ENCODE measurements at regions not wholly inside any gene's neighbourhood (a gene's known extent, or its start where the extent isn't known, plus 50 kb on each side); places are given as distances from the start of the nearest gene placed in this dataset.

DNA sequence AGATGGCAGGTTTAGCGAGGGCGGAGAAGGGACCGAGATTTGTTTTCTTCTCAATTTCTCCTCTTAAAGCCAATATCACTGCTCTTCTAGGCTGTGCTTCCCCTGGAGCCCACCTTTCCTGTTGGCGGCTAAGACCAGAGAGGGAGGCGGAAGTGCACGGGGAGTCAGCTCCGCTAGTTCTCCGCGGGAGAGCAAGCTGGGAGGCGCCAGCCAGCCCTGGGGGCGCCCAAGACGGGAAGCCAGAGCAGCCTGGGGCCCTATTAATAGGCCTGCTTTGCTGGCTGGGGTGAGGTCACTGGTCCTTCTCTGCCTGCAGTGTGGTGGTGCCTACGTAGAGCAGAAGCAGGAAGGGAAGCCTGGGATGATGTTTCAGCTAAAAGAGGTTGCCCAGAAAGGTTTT, 61.6 kb downstream of the LSM5 start:
- intact Hi-C loops (cut with micrococcal nuclease): no loop called here
- no peak for DNase-seq
- ATAC-seq: no peak

DNA sequence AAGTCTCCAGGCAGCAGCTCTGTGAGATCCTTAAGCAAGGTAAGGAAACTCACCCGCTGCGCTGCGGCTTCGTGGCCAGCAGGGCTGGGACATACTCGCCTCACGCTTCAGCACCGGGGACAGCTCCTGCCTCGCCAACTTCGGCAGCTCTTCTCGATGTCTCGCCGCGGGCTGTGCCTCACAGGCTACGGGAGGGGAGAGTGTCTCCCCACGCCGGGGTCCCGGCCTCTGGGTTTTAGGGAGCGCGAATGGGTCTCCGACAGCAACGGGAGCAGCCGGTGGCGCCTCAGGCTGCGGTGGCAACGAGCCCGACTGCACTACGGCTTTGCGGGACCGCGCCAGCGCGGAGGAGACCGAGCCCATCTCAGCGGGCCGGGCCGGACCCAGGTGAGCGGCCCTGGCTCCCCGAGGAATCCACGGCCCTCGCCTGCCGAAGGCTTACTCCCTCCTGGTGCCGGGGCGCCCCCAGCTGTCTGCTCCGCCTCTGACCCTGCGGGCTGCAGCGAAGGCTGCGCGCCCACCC, 62.4 kb downstream of the LSM5 start:
- peak; percentile 87 for ATAC-seq
- intact Hi-C loops (cut with micrococcal nuclease): no loop called here
- DNase-seq: peak; percentile 86

DNA sequence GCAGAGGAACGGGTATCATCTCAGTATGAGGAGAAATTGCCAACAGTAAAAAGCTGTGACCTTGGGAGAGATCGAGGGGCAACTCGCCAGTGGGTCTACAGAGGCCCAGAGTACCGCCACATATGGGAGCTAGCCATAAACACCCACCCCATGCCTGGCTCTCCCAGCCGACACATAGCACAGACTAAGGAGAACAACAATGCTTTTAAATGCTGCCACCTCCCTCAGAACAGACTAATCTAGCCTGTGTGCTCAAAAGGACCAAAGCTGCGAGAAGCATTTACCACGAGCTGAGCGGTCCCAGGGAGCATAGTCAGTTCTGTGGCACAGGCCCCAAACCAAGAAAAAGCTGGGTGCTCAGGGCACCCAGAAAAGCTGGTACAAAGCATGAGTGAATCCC, 73.3 kb downstream of the LSM5 start:
- ATAC-seq (no peak), DNase-seq (no peak)
- intact Hi-C loops (cut with micrococcal nuclease): no loop called here

DNA sequence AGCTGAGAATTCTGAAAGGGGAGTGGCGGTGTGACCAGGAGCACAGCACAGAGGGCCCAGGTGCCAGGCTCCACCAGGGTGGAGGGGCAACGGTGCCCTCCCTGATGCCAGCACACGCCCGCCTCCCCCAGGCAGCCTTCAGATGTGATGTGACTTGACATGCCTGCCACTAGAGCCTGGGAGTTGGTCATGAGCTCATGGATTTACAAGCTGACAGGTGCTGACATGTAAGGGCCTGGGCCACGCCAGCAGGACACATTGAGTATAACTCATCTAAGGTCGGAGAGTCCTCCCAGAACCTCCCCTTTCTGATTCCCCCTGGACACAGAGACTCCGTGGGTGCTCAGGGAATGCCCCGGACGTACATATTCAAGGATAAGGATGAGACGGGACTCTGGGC, 74.2 kb downstream of the LSM5 start:
- intact Hi-C loops (cut with micrococcal nuclease): no loop called here
- DNase-seq (no peak), ATAC-seq (no peak)

DNA sequence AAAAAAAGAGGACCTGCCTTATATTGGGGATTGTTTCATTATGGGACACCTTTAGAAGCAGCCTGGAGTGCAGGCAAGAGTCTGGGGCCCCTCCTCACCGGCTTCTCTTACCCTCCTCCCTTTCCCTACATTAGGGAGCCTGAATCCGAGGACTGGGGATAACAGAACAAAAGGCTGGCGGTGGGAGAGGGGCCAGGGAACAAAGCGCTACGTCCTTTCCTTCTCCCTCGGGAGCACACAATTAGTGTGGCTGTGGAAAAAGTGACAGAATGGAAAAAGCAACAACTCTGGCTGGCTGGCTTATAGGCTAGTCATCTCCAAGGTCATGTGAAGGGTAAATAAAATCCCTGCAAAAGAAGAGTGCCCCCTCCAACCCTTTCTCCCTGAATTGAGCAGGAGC, 74.7 kb downstream of the LSM5 start:
- DNase-seq (no peak), ATAC-seq (no peak)
- intact Hi-C loops (cut with micrococcal nuclease): no loop called here

DNA sequence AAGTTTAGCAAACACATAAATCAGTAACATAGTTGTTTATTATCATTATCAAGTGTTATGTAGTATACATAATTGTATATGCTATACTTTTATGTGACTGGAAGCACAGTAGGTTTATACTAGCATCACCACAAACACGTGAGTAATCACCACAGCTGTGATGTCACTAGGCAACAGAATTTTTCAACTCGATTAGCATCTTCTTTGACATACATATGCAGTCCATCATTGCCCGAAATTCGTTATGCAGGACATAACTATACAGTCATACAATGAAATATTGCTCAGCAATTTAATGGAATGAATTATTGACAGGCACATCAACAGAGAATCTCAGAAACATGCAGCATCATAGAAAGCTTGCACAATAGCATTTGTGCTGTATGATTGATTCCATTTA, 77.7 kb downstream of the LSM5 start:
- intact Hi-C loops (cut with micrococcal nuclease): no loop called here
- DNase-seq (no peak), ATAC-seq (no peak)

DNA sequence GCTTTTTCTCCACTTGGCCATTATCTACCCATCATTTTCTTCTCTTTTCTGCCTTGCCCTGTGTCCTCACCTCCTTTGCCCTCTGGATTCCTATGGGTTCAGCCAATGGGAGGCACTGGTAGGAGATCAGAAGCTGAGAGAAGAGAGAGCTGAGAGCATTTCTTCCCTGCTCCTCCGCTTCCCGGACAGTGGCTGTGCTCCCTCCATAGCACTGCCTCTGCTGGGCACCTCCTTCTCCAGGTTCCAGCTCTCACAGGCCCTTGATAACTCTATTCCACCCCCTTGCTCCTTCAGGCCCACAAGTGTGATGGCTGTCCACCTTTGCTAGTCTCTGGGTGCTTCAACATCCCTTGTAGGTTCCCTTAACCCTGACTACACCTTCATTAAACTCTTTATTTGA, 79.6 kb downstream of the LSM5 start:
- ATAC-seq (no peak), DNase-seq (no peak)
- intact Hi-C loops (cut with micrococcal nuclease): no loop called here

DNA sequence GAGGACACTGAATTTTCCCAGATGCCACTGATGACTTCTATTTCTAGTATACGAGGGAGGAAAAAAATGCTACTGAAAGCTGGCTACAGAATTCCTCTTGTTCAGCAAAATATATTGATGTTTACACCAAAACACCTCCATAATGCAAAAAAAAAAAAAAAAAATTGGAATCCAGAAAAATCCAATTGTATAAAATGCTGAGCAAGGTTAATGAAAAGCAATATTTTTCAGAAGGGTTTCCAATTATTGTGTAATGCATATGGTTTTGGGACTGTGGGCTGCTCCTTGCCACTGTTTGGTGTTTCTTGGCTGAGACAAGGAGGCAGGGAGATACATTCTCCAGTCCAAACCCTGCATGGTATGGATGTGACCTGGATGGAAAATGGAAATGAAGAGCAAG, 83.8 kb downstream of the LSM5 start:
- ATAC-seq (no peak), DNase-seq (no peak)
- intact Hi-C loops (cut with micrococcal nuclease): no loop called here

DNA sequence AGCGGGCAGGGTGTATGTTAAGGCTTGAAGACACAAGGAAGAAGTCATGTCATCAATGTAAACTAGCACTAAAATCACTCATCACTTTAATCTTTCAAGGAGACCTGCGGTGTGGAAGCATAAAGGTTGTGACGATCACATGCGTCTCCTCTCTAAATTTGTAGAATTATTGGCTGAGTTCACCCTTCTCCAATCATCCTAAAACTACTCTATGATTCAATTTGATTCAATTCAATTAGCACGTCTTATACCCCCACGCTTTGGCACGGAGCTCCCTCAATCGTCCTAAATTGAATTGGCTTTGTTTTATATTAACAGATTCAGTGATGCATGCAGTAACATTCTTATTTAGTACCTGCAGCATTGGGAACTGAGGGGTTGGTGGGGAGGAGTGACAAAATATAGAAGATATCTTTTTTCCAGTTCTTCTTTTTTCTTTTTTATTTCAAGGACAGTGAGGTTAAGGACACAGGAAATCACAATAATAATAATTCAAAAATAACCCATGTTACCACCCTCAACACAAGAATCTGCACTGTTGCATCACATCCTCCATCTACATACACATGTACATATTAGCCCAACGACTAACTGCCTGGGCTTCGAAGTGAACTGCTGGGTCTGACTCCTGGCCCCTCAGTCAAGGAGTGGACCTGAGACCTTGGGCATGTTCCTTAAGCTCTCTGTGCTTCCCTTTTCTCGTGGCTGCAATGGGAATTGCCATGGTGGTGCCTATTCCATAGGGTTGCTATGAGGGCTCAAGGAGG, 86.5 kb downstream of the LSM5 start:
- DNase-seq: no peak
- intact Hi-C loops (cut with micrococcal nuclease): no loop called here
- ATAC-seq: no peak

DNA sequence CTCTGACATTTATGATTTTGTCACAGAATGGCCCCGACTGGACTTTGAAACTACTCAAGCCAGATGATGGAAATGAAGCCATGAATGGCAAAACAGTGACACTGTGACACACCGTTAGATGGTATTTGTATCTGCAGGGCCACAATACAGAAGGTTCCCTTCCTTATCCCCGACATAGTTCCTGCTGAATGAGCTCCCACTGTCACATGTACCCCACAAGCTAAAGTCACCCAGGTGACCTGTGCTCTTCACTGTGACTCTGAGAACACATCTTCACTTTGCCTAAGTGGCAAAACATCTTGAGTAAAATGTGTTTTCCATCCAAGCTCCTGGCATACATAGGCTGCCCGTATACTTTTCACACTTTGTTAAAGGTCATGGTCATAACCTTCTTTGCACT, 89.5 kb downstream of the LSM5 start:
- intact Hi-C loops (cut with micrococcal nuclease): no loop called here
- ATAC-seq: no peak

DNA sequence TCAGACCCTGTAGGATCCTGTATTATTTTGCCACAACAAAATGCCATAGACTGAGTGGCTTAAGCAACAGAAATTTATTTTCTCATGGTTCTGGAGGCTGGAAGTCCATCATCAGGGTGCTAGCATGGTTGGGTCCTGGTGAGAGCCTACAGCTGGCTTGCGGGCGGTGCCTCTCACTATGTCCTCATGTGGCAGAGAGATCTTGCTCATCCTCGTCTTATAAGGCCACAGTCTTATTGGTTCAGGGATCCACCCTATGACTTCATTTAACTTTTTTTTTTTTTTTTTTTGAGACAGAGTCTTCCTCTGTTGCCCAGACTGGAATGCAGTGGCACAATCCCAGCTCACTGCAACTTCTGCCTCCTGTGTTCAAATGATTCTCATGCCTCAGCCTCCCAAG, 90.9 kb downstream of the LSM5 start:
- no peak for ATAC-seq
- intact Hi-C loops (cut with micrococcal nuclease): no loop called here
- DNase-seq: no peak

More for the DNA sequence above, 89.5 kb downstream of the LSM5 start:
- no peak for DNase-seq

DNA sequence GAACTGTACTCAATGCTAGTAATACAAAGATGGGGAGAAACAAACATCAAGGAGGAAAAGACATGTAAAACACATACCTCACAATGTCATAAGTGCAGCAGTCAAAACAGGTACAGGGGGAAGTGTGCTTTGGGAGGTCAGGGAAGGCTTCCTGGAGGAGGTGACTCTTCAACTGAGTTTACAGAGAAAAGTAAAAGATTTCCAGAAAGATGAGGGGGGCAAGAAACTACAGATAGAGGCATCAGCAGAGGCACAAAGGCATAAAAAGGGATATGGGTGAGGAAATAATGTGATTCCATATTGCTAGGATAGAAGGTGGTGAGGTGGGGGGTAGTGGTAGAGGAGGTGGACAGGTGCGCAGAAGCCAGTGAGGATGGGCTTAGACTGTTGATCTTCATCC, 95.0 kb downstream of the LSM5 start:
- intact Hi-C loops (cut with micrococcal nuclease): no loop called here
- ATAC-seq (no peak), DNase-seq (no peak)

DNA sequence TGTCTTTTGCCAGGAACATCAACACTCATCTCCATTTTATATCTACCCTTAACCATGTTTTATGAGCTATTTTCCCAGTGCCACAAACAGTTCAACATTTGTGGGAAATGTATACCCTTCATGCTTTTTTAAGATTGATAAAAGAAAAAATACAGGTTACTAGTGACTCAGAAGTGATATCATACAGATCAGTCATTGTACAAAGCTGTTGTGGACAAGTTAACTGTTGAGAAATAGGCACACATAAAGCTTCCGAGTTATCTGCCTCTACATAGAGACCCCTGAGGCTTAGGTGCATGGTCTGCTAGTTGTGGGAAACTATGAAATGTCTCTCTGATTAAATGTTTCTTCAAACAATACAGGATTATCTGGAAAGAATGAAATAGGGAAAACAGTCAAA, 96.3 kb downstream of the LSM5 start:
- intact Hi-C loops (cut with micrococcal nuclease): no loop called here
- ATAC-seq (no peak), DNase-seq (no peak)

DNA sequence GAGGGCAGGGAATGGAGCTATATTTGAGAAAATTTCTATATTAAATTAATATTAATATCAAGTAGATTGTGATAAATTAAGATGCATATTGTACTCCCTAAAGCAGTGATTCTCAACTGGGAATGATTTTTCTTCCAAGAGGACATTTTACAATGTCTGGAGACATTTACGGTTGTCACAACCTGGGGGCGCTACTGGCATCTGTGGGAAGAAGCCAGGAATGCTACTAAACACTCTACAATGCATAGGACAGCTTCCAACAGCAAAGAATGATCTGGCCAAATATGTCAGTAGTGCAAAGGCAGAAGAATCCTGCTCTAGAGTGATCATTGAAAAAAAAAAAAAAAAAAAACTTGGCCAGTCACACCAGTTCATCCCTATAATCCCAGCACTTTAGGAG, 100.0 kb downstream of the LSM5 start:
- no peak for ATAC-seq
- no peak for DNase-seq
- intact Hi-C loops (cut with micrococcal nuclease): no loop called here

DNA sequence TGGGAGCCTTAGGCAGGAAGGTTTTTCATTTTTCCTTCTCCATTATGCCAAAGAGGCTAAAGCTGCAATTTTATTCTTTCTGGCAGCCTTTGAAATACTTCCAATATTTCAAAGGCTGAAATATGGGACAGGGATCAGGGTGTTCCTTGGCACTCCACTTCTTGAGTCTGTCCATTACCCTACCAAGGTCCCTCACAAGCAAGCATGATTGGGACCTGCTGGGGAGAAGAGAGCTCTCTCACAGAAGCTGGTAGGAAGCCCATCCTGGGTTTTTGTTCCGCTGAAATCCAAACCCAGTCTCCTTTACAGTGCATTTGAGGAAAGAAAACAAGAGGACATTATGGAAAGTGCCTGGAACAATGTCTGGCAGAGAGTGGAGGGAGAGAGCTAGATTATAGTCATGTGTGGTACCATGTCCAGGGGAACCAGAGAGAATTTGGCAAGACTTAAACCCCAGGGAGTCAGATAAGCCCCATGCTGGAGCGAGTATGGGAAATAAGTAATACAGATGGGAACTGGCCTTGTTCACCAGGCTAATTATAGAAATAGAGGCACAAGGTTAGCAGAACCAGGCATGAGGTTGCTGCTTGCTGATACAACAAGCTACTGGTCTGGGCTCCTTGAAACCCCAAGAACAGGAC, 104.7 kb downstream of the LSM5 start:
- DNase-seq (no peak), ATAC-seq (peak; percentile 73)
- intact Hi-C loops (cut with micrococcal nuclease): no loop called here

DNA sequence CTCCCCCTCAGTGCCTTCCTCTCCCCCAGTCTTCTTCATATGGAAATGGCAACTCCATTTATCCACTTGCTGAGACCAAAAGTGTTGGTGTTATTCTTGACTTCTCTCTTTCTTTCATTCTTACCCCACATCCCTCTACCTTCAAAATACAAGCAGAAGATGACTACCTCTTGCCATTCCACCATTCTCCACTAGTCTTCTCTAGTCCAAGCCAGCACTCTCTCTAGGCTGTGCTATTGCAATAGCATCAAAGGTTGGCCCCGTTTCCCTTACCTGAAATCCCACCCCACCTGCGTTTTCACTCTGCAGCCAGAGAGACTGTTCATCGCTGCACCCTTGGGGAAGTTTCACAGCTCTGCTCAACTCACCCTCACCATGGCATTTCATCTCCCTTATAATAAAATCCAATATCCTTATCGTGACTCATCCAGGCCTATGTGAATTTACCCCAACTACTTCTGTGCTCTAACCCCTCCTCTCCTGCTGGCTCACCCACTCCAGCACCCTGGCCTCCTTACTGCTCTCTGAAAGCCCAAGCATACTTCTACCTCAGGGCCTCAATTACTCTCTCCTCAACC, 109.1 kb downstream of the LSM5 start:
- intact Hi-C loops (cut with micrococcal nuclease): no loop called here
- ATAC-seq (no peak), DNase-seq (no peak)

DNA sequence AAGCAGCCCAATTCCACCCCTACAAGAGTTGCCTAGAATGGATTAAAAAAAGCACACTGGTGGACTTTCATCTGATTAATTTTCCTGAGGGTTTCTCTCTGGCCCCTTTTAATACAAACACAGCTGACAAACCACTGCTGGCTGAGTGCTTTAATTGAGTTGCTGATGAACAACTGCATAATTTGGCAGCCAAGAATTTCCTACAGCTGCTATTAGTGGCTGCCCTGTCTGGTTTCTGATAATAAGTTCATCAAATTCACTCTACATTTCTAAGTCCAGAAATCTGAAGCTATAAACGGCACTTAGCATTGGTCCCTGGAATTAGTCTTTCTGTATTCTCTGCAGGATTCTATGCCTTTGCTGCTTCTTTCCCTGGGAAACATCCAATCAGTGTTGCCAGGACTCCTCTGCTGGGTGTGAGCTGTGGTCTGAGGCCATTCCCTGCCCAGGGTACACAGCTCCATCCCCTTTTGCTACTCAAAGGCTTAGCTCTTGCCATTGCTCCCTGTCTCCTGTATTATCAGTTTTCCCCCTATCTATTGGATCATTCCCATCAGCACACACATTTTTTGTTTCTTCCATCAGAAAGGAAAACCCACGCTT, 110.6 kb downstream of the LSM5 start:
- ATAC-seq (peak; percentile 44), DNase-seq (no peak)
- intact Hi-C loops (cut with micrococcal nuclease): no loop called here

DNA sequence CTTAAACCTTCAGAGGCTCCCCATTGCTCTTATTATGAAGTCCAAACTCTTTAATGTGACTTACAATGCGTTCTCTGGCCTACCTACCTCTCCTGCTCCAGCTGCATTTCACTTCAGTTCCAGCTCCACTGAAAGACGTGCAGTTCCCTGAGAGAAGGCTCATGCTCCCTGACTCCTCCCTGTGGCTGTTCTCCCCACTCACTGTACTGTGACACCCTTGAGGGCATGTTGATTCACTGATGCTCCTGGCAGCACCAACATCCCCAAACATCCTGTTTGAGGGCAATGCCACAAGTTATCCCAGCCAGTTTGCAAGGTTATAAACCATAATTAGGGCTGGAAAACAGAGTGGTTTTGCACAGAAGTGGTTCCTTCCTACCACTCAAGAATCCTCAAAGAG, 111.2 kb downstream of the LSM5 start:
- no peak for DNase-seq
- no peak for ATAC-seq
- intact Hi-C loops (cut with micrococcal nuclease): no loop called here

DNA sequence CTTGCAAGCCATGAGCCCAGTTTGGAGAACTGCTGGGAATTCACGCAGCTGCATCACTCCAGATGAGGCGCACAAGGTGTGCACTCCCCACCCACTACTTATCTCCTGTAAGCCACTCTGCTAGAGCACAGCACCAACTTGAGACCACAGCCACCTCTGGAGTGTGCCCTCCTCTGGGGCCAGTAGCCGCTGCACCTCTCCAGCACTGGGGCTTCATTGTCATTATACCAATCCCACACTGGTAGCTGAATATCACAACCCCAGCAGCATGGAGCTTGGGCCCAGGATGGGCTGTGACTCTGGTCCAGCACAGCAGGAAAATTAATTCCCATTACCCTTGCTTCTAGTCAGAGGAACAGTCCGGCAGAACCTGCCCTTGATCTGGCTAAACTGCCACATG, 125.6 kb downstream of the LSM5 start:
- no peak for ATAC-seq
- intact Hi-C loops (cut with micrococcal nuclease): no loop called here
- DNase-seq: no peak

DNA sequence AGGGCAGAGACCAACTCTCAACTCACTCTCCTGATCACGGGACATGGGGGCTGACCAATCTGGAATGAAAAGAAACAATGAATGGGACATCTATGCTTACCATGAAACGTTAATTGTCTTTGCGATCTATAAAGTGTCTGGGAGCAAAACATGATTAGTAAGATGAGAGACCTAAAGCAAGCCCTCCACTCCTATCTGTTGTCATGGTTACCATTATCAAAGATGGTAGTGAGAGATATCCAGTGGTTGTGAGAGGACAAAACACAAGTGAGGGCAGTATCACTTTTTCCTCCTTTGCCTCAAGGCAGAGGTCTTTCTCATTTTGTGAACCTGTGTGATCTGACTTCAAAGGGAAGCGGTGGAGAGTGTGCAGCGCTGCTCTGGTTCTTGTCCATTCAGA, 130.1 kb downstream of the LSM5 start:
- no peak for ATAC-seq
- intact Hi-C loops (cut with micrococcal nuclease): no loop called here
- DNase-seq: no peak
